NB4 (cell line): ENCODE measurements at regions not wholly inside any gene's neighbourhood (a gene's known extent, or its start where the extent isn't known, plus 50 kb on each side); places are given as distances from the start of the nearest gene placed in this dataset.

Experiments used
- CTCF ChIP-seq: IDR thresholded peaks from one replicate; pipeline ENCODE4 v1.5.1; 2012; ENCODE audit warnings: low read depth, low read length
- MAX ChIP-seq: IDR thresholded peaks from 2 replicates; pipeline ENCODE4 v1.6.1; 2011; ENCODE audit warnings: low read depth, low read length
- POLR2A ChIP-seq: IDR thresholded peaks from 2 replicates; pipeline ENCODE4 v1.6.1; 2011; ENCODE audit warnings: mild to moderate bottlenecking; ENCODE audit not compliant: insufficient read length; ENCODE audit errors: extremely low read depth

GRCh38 chr11:80477178-80477577 is 1036.3 kb upstream of the TENM4 start:
- TF ChIP-seq MAX, result no peak
- TF ChIP-seq CTCF, result no peak
- no peak for TF ChIP-seq POLR2A
